MM.1S (cell line): ENCODE measurements at regions not wholly inside any gene's neighbourhood (a gene's known extent, or its start where the extent isn't known, plus 50 kb on each side); places are given as distances from the start of the nearest gene placed in this dataset.
"Not testable (repeated sequence)": the region's sequence is repeated elsewhere in the genome, so short reads cannot be mapped to it uniquely, and the experiment has no call there.

Experiments
- DNase-seq: peaks from one replicate; pipeline ENCODE4 v3.0.0-alpha.2; 2015
- H2AFZ ChIP-seq: fragments of 300-600 bp; sonication (generic); 2 replicates; pipeline ENCODE4 v1.6.0; 2016; ENCODE audit warnings: antibody characterized with exemption, low read length
- H3F3A ChIP-seq: fragments of 300-600 bp; sonication (generic); 2 replicates; pipeline ENCODE4 v1.6.1; 2016; ENCODE audit warnings: mild to moderate bottlenecking, antibody characterized with exemption, low read length, moderate library complexity, mixed read lengths; ENCODE audit not compliant: insufficient read depth
- H3K27ac ChIP-seq: fragments of 300-600 bp; sonication (generic); 2 replicates; pipeline ENCODE4 v1.5.1; 2016; ENCODE audit warnings: mild to moderate bottlenecking, low read length
- H3K27me3 ChIP-seq: fragments of 300-600 bp; sonication (generic); replicated peaks from 2 replicates; pipeline ENCODE4 v1.6.0; 2016; ENCODE audit warnings: low read length; ENCODE audit not compliant: insufficient read depth
- H3K36me3 ChIP-seq: fragments of 300-600 bp; sonication (generic); replicated peaks from 2 replicates; pipeline ENCODE4 v1.6.1; 2016; ENCODE audit warnings: mild to moderate bottlenecking, low read length, mixed read lengths; ENCODE audit not compliant: insufficient read depth
- H3K4me1 ChIP-seq: fragments of 300-600 bp; sonication (generic); 2 replicates; pipeline ENCODE4 v1.6.1; 2016; ENCODE audit warnings: low read length, mixed read lengths
- H3K4me2 ChIP-seq: fragments of 300-600 bp; sonication (generic); 2 replicates; pipeline ENCODE4 v1.6.0; 2016; ENCODE audit warnings: low read depth, low read length
- H3K4me3 ChIP-seq: fragments of 300-600 bp; sonication (generic); 2 replicates; pipeline ENCODE4 v1.5.1; 2016; ENCODE audit warnings: low read length, mixed read lengths
- H3K79me2 ChIP-seq: fragments of 300-600 bp; sonication (generic); 2 replicates; pipeline ENCODE4 v1.6.1; 2016; ENCODE audit warnings: mixed run types, low read length, mixed read lengths
- H3K9ac ChIP-seq: fragments of 300-600 bp; sonication (generic); 2 replicates; pipeline ENCODE4 v1.6.1; 2016; ENCODE audit warnings: low read length, mixed read lengths
- H3K9me2 ChIP-seq: fragments of 300-600 bp; sonication (generic); replicated peaks from 2 replicates; pipeline ENCODE4 v1.6.1; 2016; ENCODE audit warnings: mild to moderate bottlenecking, low read length, mixed read lengths; ENCODE audit not compliant: insufficient read depth
- H3K9me3 ChIP-seq: fragments of 300-600 bp; sonication (generic); replicated peaks from 2 replicates; pipeline ENCODE4 v1.6.1; 2016; ENCODE audit warnings: mild to moderate bottlenecking, low read length, mixed read lengths; ENCODE audit not compliant: insufficient read depth
- H4K20me1 ChIP-seq: fragments of 300-600 bp; sonication (generic); 2 replicates; pipeline ENCODE4 v1.6.1; 2016; ENCODE audit warnings: mild to moderate bottlenecking, low read length, moderate library complexity, mixed read lengths; ENCODE audit not compliant: insufficient read depth
- EZH2 ChIP-seq: fragments of 300-600 bp; sonication (generic); optimal IDR thresholded peaks from 2 replicates; pipeline ENCODE3; 2017; ENCODE audit warnings: low read depth, mild to moderate bottlenecking, antibody characterized with exemption, low read length, mixed read lengths
- EZH2phosphoT487 ChIP-seq: fragments of 300-600 bp; sonication (generic); IDR thresholded peaks from 2 replicates; pipeline ENCODE4 v1.6.1; 2018; ENCODE audit warnings: antibody characterized with exemption, low read length
- TF ChIP-seq, protein P1 (sequence below): fragments of 300-600 bp; sonication (generic); IDR thresholded peaks from 2 replicates; pipeline ENCODE4 v1.5.1; 2016; ENCODE audit warnings: antibody characterized with exemption, low read length, mixed read lengths

GRCh38 chr3:191740712-191741111 lies 279.7 kb downstream of the PYDC2 start:
- Histone ChIP-seq H4K20me1 (no peaks in the 10 kb centered on the region), H3K9me2 (no peaks in the 10 kb centered on the region), H3K9me3 (no peaks in the 10 kb centered on the region), H3K4me2 (no peak overlapping the region), H3K36me3 (no peaks in the 10 kb centered on the region), H3K27ac (no peak overlapping the region), H3K4me3 (no peak overlapping the region), H3K9ac (no peak overlapping the region), H3K79me2 (no peaks in the 10 kb centered on the region), H3F3A (no peaks in the 10 kb centered on the region), H3K27me3 (no peaks in the 10 kb centered on the region), H3K4me1 (no peaks in the 10 kb centered on the region), H2AFZ (no peak overlapping the region)
- TF ChIP-seq, protein P1, sequence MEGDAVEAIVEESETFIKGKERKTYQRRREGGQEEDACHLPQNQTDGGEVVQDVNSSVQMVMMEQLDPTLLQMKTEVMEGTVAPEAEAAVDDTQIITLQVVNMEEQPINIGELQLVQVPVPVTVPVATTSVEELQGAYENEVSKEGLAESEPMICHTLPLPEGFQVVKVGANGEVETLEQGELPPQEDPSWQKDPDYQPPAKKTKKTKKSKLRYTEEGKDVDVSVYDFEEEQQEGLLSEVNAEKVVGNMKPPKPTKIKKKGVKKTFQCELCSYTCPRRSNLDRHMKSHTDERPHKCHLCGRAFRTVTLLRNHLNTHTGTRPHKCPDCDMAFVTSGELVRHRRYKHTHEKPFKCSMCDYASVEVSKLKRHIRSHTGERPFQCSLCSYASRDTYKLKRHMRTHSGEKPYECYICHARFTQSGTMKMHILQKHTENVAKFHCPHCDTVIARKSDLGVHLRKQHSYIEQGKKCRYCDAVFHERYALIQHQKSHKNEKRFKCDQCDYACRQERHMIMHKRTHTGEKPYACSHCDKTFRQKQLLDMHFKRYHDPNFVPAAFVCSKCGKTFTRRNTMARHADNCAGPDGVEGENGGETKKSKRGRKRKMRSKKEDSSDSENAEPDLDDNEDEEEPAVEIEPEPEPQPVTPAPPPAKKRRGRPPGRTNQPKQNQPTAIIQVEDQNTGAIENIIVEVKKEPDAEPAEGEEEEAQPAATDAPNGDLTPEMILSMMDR, result no peak
- TF ChIP-seq EZH2phosphoT487 (no peak), EZH2 (no peak)
- DNase-seq, result no peak

DNA sequence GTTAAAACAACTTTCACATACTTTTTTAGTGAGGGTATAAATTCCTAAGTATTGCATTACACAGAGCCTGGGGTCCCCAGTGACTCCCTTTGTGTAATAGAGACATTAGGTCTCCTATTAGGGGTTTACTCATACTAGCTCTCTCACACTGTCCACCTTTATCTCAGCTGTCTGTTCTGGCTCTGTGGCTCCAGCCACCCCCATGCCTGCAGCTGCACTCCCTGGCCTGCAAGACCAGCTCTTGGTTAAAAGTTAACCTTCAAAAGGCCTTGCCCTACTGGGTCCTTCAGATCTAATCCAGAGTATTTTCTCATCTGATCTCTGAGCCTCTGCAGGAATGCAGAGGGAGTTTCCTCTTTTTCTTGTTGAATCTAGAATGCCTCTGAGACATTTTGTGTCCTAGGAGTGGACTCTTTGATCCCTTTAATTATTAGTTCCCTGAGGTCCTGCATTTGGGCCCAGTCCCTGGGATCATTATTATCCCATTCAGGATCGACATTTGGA lies 280.9 kb downstream of the PYDC2 start:
- H3K36me3 ChIP-seq, H3K27me3 ChIP-seq, H3K4me1 ChIP-seq, H4K20me1 ChIP-seq, H3K79me2 ChIP-seq, H3F3A ChIP-seq, H2AFZ ChIP-seq, H3K27ac ChIP-seq, H3K9me2 ChIP-seq, H3K9ac ChIP-seq, H3K4me3 ChIP-seq, H3K4me2 ChIP-seq, DNase-seq, H3K9me3 ChIP-seq: not testable (repeated sequence)

DNA sequence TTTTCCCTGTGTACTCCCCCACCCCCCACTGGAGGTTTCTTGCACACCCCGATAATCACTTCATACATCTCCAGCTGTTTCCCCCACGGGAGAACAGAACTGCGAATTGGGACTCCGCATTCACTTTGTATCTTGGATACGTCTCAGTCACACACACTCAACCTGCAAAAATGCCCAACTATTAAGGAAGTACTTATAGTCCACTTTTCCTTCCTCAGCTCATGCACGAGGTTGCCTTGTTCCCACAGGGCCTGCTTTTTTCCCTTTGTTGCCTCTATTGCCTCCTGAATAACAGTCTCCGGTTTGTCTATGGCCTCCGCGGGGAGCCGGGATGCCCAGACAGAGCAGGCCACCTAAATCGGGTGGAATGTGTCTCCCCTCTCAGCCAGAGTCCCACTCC lies 282.3 kb downstream of the PYDC2 start:
- no peaks in the 10 kb centered on the region for H4K20me1 ChIP-seq
- no peak for DNase-seq
- no peaks in the 10 kb centered on the region for H3K9me3 ChIP-seq
- no peak overlapping the region for H3K4me2 ChIP-seq
- no peaks in the 10 kb centered on the region for H3K79me2 ChIP-seq
- no peaks in the 10 kb centered on the region for H3K9me2 ChIP-seq
- H3K36me3 ChIP-seq, result no peaks in the 10 kb centered on the region
- no peak overlapping the region for H3K4me3 ChIP-seq
- no peaks in the 10 kb centered on the region for H3F3A ChIP-seq
- no peaks in the 10 kb centered on the region for H3K4me1 ChIP-seq
- no peak overlapping the region for H3K9ac ChIP-seq
- TF ChIP-seq EZH2phosphoT487, result no peak
- TF ChIP-seq, protein P1, result no peak
- TF ChIP-seq EZH2, result no peak
- H2AFZ ChIP-seq, result no peak overlapping the region
- H3K27ac ChIP-seq, result no peak overlapping the region
- no peaks in the 10 kb centered on the region for H3K27me3 ChIP-seq

DNA sequence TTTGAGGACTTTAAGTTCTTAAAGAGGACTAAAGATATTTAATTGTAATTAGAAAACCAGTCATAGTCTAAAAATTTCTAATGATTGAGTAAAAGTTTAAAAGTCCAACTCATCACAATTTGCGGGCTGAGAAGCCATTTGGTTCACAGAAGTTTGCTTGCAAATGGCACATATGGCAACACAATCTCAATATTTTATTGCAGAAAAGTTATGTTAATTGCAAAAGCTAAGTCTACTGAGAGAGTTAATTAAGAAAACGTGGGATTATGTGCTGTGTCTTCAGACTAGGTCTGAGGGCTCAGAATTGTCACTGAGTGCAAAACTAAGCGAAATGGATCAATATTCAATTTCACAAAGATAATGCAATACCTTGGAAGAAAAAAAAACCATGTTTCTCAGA lies 289.7 kb downstream of the PYDC2 start:
- no peaks in the 10 kb centered on the region for H3K27me3 ChIP-seq
- H3F3A ChIP-seq, result no peaks in the 10 kb centered on the region

More for the DNA sequence above, 289.7 kb downstream of the PYDC2 start:
- Histone ChIP-seq H3K36me3 (no peaks in the 10 kb centered on the region), H3K4me2 (no peak overlapping the region), H4K20me1 (no peaks in the 10 kb centered on the region), H3K4me1 (no peaks in the 10 kb centered on the region), H3K9ac (no peak overlapping the region), H3K4me3 (no peak overlapping the region), H3K9me3 (no peaks in the 10 kb centered on the region), H3K79me2 (no peaks in the 10 kb centered on the region), H2AFZ (no peak overlapping the region), H3K27ac (no peak overlapping the region), H3K9me2 (no peaks in the 10 kb centered on the region)
- no peak for TF ChIP-seq EZH2phosphoT487
- TF ChIP-seq, protein P1, result no peak
- TF ChIP-seq EZH2, result no peak
- DNase-seq, result no peak
